ENCODE measurements at regions not wholly inside any gene's neighbourhood (a gene's known extent, or its start where the extent isn't known, plus 50 kb on each side); places are given as distances from the start of the nearest gene placed in this dataset.

DNA sequence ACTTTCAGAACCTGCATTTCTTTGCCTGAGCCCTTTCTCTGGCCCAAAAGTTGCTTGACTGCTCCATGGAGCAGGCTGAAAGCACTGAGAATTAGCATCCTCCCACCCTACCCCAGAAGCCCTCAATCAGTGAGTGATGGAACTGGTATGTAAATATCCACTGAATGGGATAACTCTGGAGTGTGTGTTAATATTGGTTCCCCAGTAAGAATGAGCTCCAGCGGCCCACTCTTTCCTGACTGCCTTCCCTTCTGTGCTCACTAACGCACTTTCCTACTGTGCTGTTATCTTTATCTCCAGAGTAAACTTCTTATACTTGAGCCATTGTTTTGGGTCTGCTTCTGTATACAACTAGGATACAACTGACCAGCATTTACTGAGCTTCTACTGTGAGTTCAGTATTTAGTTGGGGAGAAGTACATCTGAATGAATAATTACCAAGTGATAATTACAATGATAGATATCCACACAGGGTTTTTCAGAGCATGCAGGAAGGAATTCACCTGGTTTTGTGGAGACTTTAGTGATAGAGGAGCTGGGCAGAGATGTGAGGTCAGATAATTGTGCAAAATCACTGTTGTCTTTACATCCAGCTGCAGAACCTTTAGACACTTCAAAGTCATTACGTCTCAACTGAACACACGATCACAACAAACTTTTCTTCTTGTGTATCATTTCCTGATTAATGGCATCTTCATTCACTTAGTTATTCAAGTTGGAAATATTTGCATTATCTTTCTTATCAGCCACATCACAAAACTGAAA lies 149.2 kb upstream of the BTG1 start:
- TF ChIP-seq, protein P1, sequence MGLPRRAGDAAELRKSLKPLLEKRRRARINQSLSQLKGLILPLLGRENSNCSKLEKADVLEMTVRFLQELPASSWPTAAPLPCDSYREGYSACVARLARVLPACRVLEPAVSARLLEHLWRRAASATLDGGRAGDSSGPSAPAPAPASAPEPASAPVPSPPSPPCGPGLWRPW (IDR thresholded peaks at IDR 0.05): no peak
- TF ChIP-seq POLR2A (IDR thresholded peaks at IDR 0.05; ENCODE audit: low read length): no peak
- TF ChIP-seq PHF8 (IDR thresholded peaks at IDR 0.05; ENCODE audit: borderline replicate concordance, low read depth): no peak
- TF ChIP-seq CTCF (IDR thresholded peaks at IDR 0.05): no peak
- TF ChIP-seq REST (IDR thresholded peaks at IDR 0.05): no peak

All from A549 (cell line).